GM18868 (cell line): ENCODE measurements at regions not wholly inside any gene's neighbourhood (a gene's known extent, or its start where the extent isn't known, plus 50 kb on each side); places are given as distances from the start of the nearest gene placed in this dataset.

Source experiments
- ATAC-seq: cut with Tn5 transposase; IDR thresholded peaks from one replicate; pipeline ENCODE4 v1.9.1; 2021; ENCODE audit warnings: mild to moderate bottlenecking, moderate library complexity; ENCODE audit not compliant: unreplicated experiment

DNA sequence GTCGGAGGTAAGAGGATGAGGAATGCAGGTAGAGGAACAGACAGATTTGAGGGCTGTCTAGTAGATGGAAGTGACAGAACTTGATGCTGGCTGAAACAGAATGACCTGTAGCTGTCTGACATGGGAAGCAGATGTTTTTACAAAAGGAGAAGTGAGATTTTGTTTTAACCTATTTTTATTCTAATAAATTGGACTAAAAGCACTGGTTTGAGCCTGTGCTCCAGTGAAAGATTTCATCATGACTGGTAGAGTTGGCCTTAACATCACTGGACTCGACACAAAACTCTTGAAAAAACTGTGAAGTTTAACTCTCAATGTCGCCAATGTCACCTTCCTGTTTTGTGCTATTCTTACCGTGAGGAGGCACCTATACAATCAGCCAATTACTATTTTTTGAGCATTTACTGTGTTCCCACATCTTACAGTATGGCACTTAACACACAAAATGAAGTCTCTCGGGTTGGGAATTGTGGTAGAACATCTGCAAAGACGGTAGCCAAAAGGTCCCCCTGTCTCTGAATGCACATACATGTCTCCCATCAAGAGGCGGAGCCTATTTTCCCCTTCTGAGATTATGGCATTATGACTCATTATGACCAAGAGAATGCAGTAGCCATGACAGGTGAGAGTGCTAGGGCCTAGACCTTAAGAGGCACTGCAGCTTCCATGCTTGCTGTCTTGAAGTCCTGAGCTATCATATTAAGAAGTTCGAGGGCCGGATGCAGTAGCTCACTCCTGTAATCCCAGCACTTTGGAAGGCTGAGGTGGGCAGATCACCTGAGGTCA is 93.2 kb downstream of the FOXF2 start:
- peak; percentile 69 for ATAC-seq

DNA sequence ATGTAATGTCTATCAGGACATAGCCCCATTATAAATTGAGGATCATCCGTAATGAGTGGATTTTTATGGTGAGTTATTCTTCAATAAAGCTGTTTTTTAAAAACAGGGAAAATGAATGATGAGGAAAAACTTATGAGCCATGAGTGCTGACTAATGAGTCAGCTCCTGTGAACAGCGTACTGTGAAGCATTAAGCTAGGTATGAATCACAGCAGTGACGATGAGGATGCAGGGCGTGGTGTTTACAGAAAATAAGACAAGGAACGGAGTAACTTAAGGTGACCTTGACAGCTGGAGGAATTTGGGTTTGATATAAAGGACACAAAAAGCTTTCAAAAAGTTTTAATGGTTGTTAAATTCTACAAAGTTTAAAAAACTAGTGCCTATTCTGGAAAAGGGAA is 96.3 kb downstream of the FOXF2 start:
- no peak for ATAC-seq

DNA sequence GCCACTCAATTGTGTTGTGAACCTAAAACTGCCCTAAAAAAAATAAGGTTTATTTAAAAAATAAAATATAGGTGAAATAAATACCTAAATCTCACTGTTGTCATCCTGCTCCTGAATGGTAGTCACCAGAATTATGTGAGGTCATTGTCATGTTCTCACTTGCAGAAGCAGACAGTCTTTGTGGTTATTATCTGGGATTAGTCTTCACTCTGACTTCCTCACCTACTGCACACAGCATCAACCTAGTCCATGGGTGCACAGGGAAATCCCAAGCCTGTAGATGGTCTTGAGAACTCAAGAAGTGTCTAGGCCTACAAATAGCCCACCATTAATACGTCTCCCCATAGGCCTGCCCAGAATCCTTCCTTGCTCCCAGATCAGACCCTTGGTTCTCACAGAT is 97.0 kb downstream of the FOXF2 start:
- ATAC-seq: no peak

DNA sequence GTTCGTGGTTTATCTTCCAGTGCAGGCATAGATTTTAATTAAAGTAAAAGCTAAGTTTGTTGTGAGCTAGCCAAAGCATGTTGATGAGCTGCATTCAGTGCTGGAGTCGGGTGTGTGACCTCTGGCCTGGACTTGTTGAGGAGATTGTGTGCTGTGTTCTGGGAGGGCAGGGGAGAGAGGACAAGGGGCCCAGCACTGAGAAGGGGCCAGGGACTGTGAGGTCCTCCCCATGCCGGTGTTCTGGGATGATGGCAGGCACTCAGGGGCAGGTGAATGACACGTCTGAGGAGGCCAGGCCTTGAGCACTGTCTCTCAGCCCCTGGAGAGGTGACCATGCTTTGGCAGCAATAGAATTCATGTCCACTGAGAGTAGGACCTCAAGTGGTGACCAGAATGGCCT is 97.9 kb downstream of the FOXF2 start:
- no peak for ATAC-seq

DNA sequence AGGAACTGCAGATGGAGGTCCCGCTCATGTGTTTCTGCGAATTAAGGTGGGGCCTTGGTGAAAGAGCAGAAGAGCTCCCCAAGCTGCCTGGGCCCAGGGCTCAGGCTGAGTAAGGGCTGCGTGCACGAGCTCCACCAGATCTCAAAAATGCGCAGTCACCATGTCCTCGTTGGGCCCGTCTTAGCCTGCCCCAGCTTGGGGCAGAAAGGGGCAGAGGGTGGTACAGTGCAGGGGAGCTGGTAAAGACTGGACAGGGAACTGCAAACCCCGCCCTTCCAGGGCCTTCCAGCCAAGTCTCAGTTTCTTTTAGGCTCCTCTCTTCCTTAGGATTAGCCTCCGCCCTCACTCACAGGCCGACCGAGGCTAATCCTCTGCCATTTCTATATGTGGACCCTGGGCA is 101.6 kb downstream of the FOXF2 start:
- no peak for ATAC-seq

GRCh38 chr6:1491591-1492319 is 102.4 kb downstream of the FOXF2 start:
- ATAC-seq: no peak

DNA sequence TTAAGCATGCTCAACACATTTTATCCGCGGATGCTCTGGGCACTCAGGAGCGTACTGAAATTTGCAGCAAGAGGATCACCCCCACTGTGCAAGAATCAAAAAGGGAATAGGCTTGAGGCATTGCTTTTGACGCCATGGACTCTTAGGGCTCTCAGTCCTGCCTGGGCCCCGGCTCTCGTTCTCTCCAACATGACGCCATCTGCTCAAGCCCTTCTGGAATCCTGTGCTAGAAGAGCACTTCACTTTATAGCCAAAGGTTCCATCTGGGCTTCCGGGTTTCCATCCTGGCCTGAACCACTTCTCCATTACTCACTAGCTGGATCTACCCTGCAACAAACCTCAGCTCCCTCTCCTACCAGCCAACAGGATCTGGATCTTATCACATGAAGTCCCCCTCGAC is 105.3 kb downstream of the FOXF2 start:
- ATAC-seq: no peak

DNA sequence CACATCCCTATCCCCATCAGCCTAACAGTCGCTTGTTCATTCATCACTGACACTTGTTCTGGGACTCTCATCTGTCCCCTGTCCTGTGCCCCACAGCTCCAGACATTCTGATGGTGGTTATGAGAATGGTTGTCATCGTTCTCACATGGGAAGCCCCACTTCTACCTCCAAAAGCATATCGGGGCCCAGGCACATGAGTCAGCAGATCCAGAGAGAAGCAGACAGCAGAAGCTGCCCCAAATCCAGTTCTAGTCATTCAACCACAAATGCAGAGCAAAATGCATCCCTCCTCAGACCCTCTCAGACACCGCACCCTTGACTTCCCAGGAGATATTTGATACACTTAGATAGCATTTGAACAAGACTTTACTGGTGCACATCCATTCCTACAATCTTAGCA is 106.0 kb downstream of the FOXF2 start:
- no peak for ATAC-seq

GRCh38 chr6:1496092-1496491 is 106.7 kb downstream of the FOXF2 start:
- ATAC-seq: no peak

- no peak for ATAC-seq
These were observed 107.7 kb downstream of the FOXF2 start for GRCh38 chr6:1496836-1497760.

GRCh38 chr6:1497761-1498105 is 108.4 kb downstream of the FOXF2 start:
- no peak for ATAC-seq

GRCh38 chr6:1498491-1499113 is 109.2 kb downstream of the FOXF2 start:
- ATAC-seq: no peak

DNA sequence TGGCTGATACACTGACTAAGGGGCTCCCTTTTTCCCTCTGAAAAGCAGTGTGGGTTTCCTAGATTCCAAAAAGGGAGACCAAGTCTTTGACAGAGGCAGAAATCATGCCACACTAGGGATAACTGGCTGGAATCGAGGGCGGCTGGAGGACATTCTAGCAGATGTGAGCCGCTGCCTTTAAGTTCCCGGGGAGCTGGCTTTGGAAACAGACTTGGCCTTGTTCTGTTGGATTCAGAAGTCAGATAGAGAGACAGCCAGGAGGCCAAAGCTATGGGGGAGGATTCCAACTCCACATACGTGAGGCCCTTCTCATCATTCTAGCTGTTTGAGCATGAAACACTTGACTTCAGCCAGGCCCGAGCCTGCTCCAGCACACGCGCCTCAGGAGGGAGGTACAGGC is 109.9 kb upstream of the FOXC1 start:
- ATAC-seq: no peak

DNA sequence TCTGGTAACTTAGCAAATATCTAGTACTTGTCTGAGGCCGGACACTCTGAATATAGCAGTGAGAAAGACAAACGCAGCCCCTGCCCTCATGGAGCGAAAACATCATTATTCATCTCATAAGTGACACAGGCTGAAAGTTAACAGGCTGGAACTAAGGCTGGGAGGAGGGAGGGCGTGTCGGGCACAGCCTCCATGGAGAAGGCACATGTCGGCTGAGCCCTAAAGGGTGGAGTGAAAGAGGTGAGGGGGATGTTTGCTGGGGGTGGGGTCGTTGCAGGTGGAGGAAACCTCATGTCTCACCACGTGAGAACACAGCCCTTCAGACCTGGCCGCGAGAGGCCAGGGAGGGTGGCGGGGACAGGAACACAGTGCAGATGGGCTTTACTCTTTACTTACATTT is 108.8 kb upstream of the FOXC1 start:
- no peak for ATAC-seq

DNA sequence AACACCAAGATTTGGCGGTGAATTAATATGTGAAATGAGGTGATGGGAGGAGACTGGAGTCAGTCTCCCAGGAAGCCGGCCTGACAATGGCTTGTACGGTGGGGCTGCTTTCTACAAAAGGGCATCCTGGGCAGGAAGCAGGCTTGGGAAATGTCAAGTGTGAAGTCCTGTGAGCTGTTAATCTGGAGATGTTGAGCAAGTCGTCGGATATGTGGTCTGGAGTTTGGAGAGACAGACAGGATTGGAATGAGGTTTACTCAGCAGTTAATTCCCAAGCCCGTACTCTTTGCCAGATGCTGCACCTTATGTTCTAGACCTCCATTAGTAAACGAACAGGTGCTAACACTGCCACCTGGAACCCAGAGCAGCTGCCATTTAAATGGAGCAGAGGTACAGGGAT is 107.7 kb upstream of the FOXC1 start:
- no peak for ATAC-seq

GRCh38 chr6:1503811-1504210 is 105.9 kb upstream of the FOXC1 start:
- ATAC-seq: no peak

DNA sequence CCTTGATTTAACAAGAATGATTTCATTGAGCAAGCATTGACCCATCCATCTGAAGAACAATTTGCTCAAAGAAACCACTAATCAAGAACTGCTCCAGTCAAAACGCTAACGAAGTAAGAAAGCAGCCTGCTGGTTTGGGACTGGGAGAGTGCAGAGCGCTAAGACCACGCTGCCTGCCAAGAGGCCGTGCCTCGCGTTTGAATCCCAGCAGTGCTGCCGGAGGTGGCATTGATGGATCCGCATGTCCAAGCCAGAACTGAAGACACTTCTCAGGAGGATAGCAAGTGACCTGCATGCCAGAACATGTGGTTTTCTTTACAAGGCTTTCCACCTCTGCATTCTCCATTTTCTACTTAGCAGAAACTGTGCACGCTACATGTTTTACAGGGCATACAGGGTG is 105.2 kb upstream of the FOXC1 start:
- no peak for ATAC-seq

DNA sequence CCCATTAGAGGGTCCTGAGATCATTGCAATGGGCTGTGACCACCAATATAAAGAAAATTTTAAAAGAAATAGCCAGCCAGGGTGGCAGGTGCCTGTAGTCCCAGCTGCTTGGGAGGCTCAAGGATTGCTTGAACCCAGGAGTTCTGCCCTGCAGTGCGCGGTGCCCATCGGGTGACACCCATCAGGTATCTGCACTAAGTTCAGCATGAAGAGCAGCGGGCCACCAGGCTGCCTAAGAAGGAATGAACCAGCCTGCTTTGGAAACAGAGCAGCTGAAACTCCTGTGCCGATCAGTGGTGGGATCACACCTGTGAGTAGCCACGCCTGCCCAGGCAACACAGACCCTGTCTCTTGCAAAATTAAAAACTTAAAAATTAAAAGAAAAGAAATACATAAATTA is 102.5 kb upstream of the FOXC1 start:
- ATAC-seq: no peak

DNA sequence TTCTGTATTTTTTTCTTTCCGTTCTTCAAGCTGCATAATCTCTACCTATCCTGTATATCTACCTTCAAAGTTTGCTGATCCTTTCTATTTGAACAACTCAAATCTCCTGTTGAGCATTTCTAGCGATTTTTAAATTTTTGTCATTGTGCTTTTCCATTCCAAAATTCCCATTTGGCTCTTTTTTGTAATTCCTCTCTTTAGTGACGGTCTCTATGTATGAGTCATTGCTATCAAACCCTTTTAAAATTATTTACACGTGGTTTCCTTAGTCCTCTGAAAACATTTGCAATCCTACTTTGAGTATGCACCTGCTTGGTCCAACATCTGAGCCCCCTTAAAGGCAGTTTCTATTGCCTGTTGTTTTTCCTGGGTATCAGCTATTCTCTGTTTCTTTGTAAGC is 100.5 kb upstream of the FOXC1 start:
- ATAC-seq: no peak

DNA sequence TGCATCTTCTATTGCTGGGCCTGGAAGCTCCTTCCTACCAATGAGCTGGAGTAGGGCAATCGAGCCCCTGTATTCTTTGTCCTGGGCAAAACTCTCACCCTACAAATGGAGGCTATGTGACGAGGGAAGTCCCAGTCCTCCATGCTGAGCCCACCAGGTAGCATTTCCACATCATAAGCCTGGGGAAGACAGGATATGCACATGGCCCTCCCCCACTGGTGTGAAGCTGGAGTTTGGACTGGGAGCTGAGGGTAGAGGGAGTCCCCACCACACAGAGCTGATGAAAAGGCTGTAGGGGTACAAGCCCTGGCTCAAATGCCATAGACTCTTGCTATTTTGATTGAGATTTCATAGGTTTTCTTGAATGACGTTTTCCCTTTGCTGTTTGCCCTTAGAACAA is 99.5 kb upstream of the FOXC1 start:
- no peak for ATAC-seq

DNA sequence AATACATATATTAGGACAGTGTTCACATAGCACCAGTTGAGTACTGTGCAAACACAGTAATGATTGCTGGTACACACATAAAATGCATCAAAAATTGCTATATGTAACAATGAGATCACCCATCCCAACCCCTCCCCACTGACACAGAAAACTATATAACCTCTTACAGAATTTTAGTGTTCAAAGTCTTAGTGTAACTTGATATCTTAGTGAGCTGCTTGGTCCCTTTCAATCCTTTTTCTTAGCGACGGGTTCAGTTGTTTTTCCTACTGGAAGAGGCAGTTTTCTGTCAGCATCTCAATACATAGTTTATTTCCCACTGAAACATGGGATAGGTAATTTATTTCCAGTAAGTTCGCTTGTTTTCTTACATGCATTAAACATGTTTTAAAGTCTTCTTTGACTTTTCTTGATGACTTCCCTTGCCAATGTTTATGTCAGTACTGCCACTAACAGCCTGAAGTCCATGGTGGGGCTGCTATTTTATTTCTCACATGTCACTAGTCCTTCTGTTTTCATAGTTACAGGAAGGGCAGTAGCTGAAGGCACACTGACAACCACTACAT is 96.4 kb upstream of the FOXC1 start:
- ATAC-seq: no peak
